A549 (cell line): ENCODE measurements at regions not wholly inside any gene's neighbourhood (a gene's known extent, or its start where the extent isn't known, plus 50 kb on each side); places are given as distances from the start of the nearest gene placed in this dataset.

ENCODE experiments used
- ATAC-seq, 2 experiments: fragments of 200-7000 bp in 1 of 2; fragments of >200 bp in 1 of 2; cut with Nextera tagmentation in 1 of 2; cut with Tn5 transposase in 1 of 2; 3 replicates each; pipeline versions ENCODE4 v1.8.0 to v1.9.1; 2018 to 2020; ENCODE audit warnings: mild to moderate bottlenecking in 1 of 2, moderate library complexity in 1 of 2
- CTCF ChIA-PET: fragments of 300-600 bp; sonication (Branson Sonifier 250); formaldehyde crosslinking; extraction: SDS; loops from one replicate; lab custom pipeline; 2021; ENCODE audit warnings: antibody characterized with exemption, inconsistent platforms; lab: Yijun Ruan, JAX
- POLR2A ChIA-PET: fragments of 350-600 bp; formaldehyde crosslinking; extraction: SDS; loops from one replicate; lab custom pipeline; 2021; ENCODE audit warnings: antibody characterized with exemption, inconsistent platforms; lab: Yijun Ruan, JAX
- DNase-seq, 2 experiments: peaks; one replicate each; pipeline versions ENCODE4 v3.0.0 to v3.0.0-alpha.2; 2011 to 2016; ENCODE audit warnings: low read depth in 1 of 2, low spot score in 1 of 2
- FAIRE-seq: peaks from 2 replicates; lab custom pipeline; 2011; peaks lifted over from hg19 to GRCh38; lab: Jason Lieb, UNC
- H3K27ac ChIP-seq, 2 experiments: fragments of >200 bp; sonication (Bioruptor Twin); formaldehyde crosslinking; 3 replicates each; pipeline ENCODE4 v1.5.1; 2016 to 2017
- H3K4me1 ChIP-seq: fragments of >200 bp; sonication (Bioruptor Twin); formaldehyde crosslinking; 3 replicates; pipeline ENCODE4 v1.6.1; 2016
- H3K4me2 ChIP-seq: fragments of >200 bp; sonication (Bioruptor Twin); formaldehyde crosslinking; 3 replicates; pipeline ENCODE4 v1.6.1; 2016
- H3K4me3 ChIP-seq: fragments of >200 bp; sonication (Bioruptor Twin); formaldehyde crosslinking; 3 replicates; pipeline ENCODE4 v1.5.1; 2016
- H3K9me3 ChIP-seq: fragments of >200 bp; sonication (Bioruptor Twin); formaldehyde crosslinking; 3 replicates; pipeline ENCODE4 v1.6.1; 2016
- BHLHE40 ChIP-seq: IDR thresholded peaks from 2 replicates; pipeline ENCODE4 v1.6.1; 2012; ENCODE audit warnings: low read depth, low read length, inconsistent platforms
- CHD2 ChIP-seq: fragments of 150-350 bp; IDR thresholded peaks from 2 replicates; pipeline ENCODE4 v1.6.1; 2014; ENCODE audit warnings: low read length; ENCODE audit not compliant: partially characterized antibody
- EHF ChIP-seq: fragments of 250-450 bp; sonication (Bioruptor Pico); IDR thresholded peaks from 2 replicates; pipeline ENCODE4 v1.5.0; 2020; ENCODE audit warnings: mild to moderate bottlenecking
- EHMT2 ChIP-seq: fragments of 200-600 bp; sonication (generic); IDR thresholded peaks from 2 replicates; pipeline ENCODE4 v1.6.1; 2016; ENCODE audit warnings: antibody characterized with exemption, low read depth, mild to moderate bottlenecking, moderate library complexity
- EP300 ChIP-seq, 2 experiments: fragments of >200 bp; sonication (Bioruptor Twin); formaldehyde crosslinking; IDR thresholded peaks; 2 replicates in 1 of 2; 3 replicates in 1 of 2; pipeline ENCODE4 v1.6.1; 2016 to 2017
- FOSB ChIP-seq: fragments of 250-450 bp; sonication (Bioruptor Pico); IDR thresholded peaks from 2 replicates; pipeline ENCODE4 v1.5.0; 2020; ENCODE audit warnings: mild to moderate bottlenecking, moderate library complexity
- HDAC2 ChIP-seq: fragments of 200-600 bp; sonication (generic); IDR thresholded peaks from 2 replicates; pipeline ENCODE4 v1.6.1; 2016
- HOXB13 ChIP-seq: fragments of 250-450 bp; sonication (Bioruptor Pico); IDR thresholded peaks from 2 replicates; pipeline ENCODE4 v1.5.0; 2020; ENCODE audit warnings: low read depth, mild to moderate bottlenecking, moderate library complexity
- HOXB5 ChIP-seq: fragments of 250-450 bp; sonication (Bioruptor Pico); IDR thresholded peaks from 2 replicates; pipeline ENCODE4 v1.5.0; 2020; ENCODE audit warnings: mild to moderate bottlenecking, moderate library complexity
- JUN ChIP-seq, 2 experiments: fragments of >200 bp; sonication (Bioruptor Twin); formaldehyde crosslinking; IDR thresholded peaks; 2 replicates in 1 of 2; 3 replicates in 1 of 2; pipeline ENCODE4 v1.6.1; 2016 to 2017
- KDM1A ChIP-seq: fragments of 200-600 bp; sonication (generic); IDR thresholded peaks from 2 replicates; pipeline ENCODE4 v1.6.1; 2016; ENCODE audit warnings: low read depth, mild to moderate bottlenecking
- KDM5A ChIP-seq: fragments of 200-600 bp; sonication (generic); IDR thresholded peaks from 2 replicates; pipeline ENCODE4 v1.6.1; 2016; ENCODE audit warnings: antibody characterized with exemption, mild to moderate bottlenecking
- MAZ ChIP-seq: fragments of 150-350 bp; IDR thresholded peaks from 2 replicates; pipeline ENCODE4 v1.6.1; 2014; ENCODE audit warnings: antibody characterized with exemption, low read depth, low read length, borderline replicate concordance
- NFE2L2 ChIP-seq: fragments of 150-350 bp; conservative IDR thresholded peaks from 2 replicates; pipeline ENCODE4 v1.6.1; 2014; ENCODE audit warnings: low read length
- NPAS2 ChIP-seq: fragments of 250-450 bp; sonication (Bioruptor Pico); IDR thresholded peaks from 2 replicates; pipeline ENCODE4 v1.8.0; 2022; ENCODE audit warnings: mild to moderate bottlenecking, moderate library complexity, borderline replicate concordance
- RARB ChIP-seq: fragments of 250-450 bp; sonication (Bioruptor Pico); IDR thresholded peaks from 2 replicates; pipeline ENCODE4 v1.8.0; 2021; ENCODE audit warnings: mild to moderate bottlenecking, moderate library complexity
- REST ChIP-seq: fragments of 200-600 bp; sonication (generic); IDR thresholded peaks from 2 replicates; pipeline ENCODE4 v1.6.1; 2016; ENCODE audit warnings: antibody characterized with exemption, mild to moderate bottlenecking, moderate library complexity
- ZFP36 ChIP-seq: fragments of 450-650 bp; IDR thresholded peaks from 2 replicates; pipeline ENCODE4 v1.6.1; 2014; ENCODE audit warnings: borderline replicate concordance; ENCODE audit not compliant: partially characterized antibody
- ZNF302 ChIP-seq: fragments of 250-450 bp; sonication (Bioruptor Pico); IDR thresholded peaks from 2 replicates; pipeline ENCODE4 v1.9.0; 2021; ENCODE audit warnings: inconsistent platforms, mild to moderate bottlenecking, moderate library complexity
- ZSCAN20 ChIP-seq: fragments of 250-450 bp; sonication (Bioruptor Pico); IDR thresholded peaks from 2 replicates; pipeline ENCODE4 v1.8.0; 2022; ENCODE audit warnings: mild to moderate bottlenecking, moderate library complexity
- WGBS: methylation state at CpG from one replicate; pipeline ENCODE4 v1.1.6; 2017; ENCODE audit errors: missing lambda C conversion rate; 5-methylcytosine and 5-hydroxymethylcytosine counted together
- TF ChIP-seq, protein P1 (sequence below): fragments of 250-450 bp; sonication (Bioruptor Pico); IDR thresholded peaks from 2 replicates; pipeline ENCODE4 v1.5.0; 2020; ENCODE audit warnings: low read depth, mild to moderate bottlenecking, moderate library complexity
- TF ChIP-seq, protein P2 (sequence below): IDR thresholded peaks from 2 replicates; pipeline ENCODE4 v1.6.1; 2012

GRCh38 chr10:78557433-78557925, 511.3 kb upstream of the ZMIZ1 start:
- ChIA-PET POLR2A (no interaction called here), CTCF (no interaction called here)
- Histone ChIP-seq H3K4me2 (no peak overlapping the region), H3K27ac (no peak overlapping the region), H3K4me3 (no peak overlapping the region), H3K9me3 (no peaks in the 10 kb centered on the region; the same call in 2 of the 3 replicates), H3K4me1 (no peaks in the 10 kb centered on the region)
- no peak for DNase-seq
- FAIRE-seq: no peak
- 28% methylated on average over 2 of the region's 2 CpGs for WGBS
- TF ChIP-seq ZSCAN20 (no peak), NFE2L2 (no peak), HOXB13 (no peak), KDM1A (no peak), NPAS2 (CRISPR knock-in tag) (no peak)
- ATAC-seq: no peak

- ATAC-seq: no peak
- TF ChIP-seq EP300 (IDR thresholded peaks at IDR 0.05) (no peak), BHLHE40 (no peak), ZSCAN20 (no peak), EHF (CRISPR knock-in tag) (no peak), REST (no peak), HOXB5 (CRISPR knock-in tag) (no peak), HDAC2 (no peak), MAZ (no peak), KDM5A (no peak), RARB (no peak), ZFP36 (no peak), ZNF302 (no peak)
- TF ChIP-seq, protein P1, sequence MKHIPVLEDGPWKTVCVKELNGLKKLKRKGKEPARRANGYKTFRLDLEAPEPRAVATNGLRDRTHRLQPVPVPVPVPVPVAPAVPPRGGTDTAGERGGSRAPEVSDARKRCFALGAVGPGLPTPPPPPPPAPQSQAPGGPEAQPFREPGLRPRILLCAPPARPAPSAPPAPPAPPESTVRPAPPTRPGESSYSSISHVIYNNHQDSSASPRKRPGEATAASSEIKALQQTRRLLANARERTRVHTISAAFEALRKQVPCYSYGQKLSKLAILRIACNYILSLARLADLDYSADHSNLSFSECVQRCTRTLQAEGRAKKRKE (CRISPR knock-in tag): no peak
- TF ChIP-seq, protein P2, sequence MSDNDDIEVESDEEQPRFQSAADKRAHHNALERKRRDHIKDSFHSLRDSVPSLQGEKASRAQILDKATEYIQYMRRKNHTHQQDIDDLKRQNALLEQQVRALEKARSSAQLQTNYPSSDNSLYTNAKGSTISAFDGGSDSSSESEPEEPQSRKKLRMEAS: no peak
- 74% methylated on average over 9 of the region's 10 CpGs for WGBS
- no peak for DNase-seq
- POLR2A ChIA-PET: no interaction called here
- H3K4me1 ChIP-seq: no peaks in the 10 kb centered on the region
- no peak overlapping the region for H3K27ac ChIP-seq
- FAIRE-seq: no peak
- H3K4me3 ChIP-seq: no peak overlapping the region
- H3K4me2 ChIP-seq: no peak overlapping the region
- CTCF ChIA-PET: interaction anchor here (1.2 kb wide), 1 partner anchor 513 kb away, joined by 3 read pairs; no protein-coding TSS in a partner anchor
- no peaks in the 10 kb centered on the region; the same call in 2 of the 3 replicates for H3K9me3 ChIP-seq
These were observed 509.0 kb upstream of the ZMIZ1 start for GRCh38 chr10:78559661-78560340.

DNA sequence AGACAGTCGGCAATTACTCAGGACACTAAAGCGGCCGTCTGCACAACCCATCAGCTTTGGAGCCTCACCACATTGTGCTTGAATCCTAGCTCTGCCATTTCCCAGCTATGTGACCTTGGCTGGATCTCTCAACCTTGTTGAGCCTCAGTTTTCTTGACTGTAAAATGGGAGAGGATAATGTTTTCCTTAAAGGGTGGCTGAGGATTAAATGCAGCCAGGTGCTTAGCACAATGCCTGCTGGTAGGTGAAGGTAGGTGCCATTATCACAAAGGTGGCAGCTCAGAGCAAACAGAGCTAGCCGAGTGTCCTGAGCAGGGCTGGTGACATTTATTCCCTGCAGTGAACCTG, 508.5 kb upstream of the ZMIZ1 start:
- FAIRE-seq (no peak), DNase-seq (no peak), ATAC-seq (no peak)
- no peak overlapping the region for H3K4me3 ChIP-seq
- H3K9me3 ChIP-seq: no peaks in the 10 kb centered on the region
- ChIA-PET CTCF (interaction anchor here (1.1 to 1.2 kb wide), 2 partner anchors 98 to 513 kb away, joined by 3 read pairs; no protein-coding TSS in a partner anchor), POLR2A (no interaction called here)
- no peak overlapping the region for H3K27ac ChIP-seq
- no peak overlapping the region for H3K4me2 ChIP-seq
- 69% methylated on average over 4 of the region's 4 CpGs for WGBS
- TF ChIP-seq RARB (no peak), EHMT2 (no peak), JUN (IDR thresholded peaks at IDR 0.05) (no peak), FOSB (CRISPR knock-in tag) (no peak), CHD2 (no peak), HDAC2 (no peak)
- H3K4me1 ChIP-seq: no peaks in the 10 kb centered on the region
